DMS 273 treated with DMSO at 0.1 percent for 48 hours (cell line): ENCODE measurements at regions not wholly inside any gene's neighbourhood (a gene's known extent, or its start where the extent isn't known, plus 50 kb on each side); places are given as distances from the start of the nearest gene placed in this dataset.

Experiments
- DNase-seq: peaks from one replicate; lab custom pipeline; 2025; lab: John Stamatoyannopoulos, UW

- DNase-seq: no peak
These were observed 496.5 kb upstream of the B3GAT1 start for GRCh38 chr11:134908583-134908982.

- DNase-seq: no peak
These were observed 495.6 kb upstream of the B3GAT1 start for GRCh38 chr11:134907636-134908035.

- DNase-seq: no peak
These were observed 494.4 kb upstream of the B3GAT1 start for GRCh38 chr11:134906356-134906955.

- no peak for DNase-seq
These were observed 493.9 kb upstream of the B3GAT1 start for GRCh38 chr11:134905928-134906327.

- DNase-seq: no peak
These were observed 493.5 kb upstream of the B3GAT1 start for GRCh38 chr11:134905517-134905916.

- no peak for DNase-seq
These were observed 492.2 kb upstream of the B3GAT1 start for GRCh38 chr11:134904103-134904790.

GRCh38 chr11:134901955-134902918 is 490.2 kb upstream of the B3GAT1 start:
- no peak for DNase-seq

- DNase-seq: no peak
These were observed 489.5 kb upstream of the B3GAT1 start for GRCh38 chr11:134901542-134901941.

- DNase-seq: no peak
These were observed 482.0 kb upstream of the B3GAT1 start for GRCh38 chr11:134893810-134894685.

- no peak for DNase-seq
These were observed 478.4 kb upstream of the B3GAT1 start for GRCh38 chr11:134890446-134890845.

- DNase-seq: no peak
These were observed 477.8 kb upstream of the B3GAT1 start for GRCh38 chr11:134889832-134890231.

- DNase-seq: no peak
These were observed 476.8 kb upstream of the B3GAT1 start for GRCh38 chr11:134888821-134889220.

GRCh38 chr11:134887896-134888295 is 475.9 kb upstream of the B3GAT1 start:
- DNase-seq: no peak

GRCh38 chr11:134883484-134883883 is 471.4 kb upstream of the B3GAT1 start:
- DNase-seq: no peak

- DNase-seq: no peak
These were observed 470.7 kb upstream of the B3GAT1 start for GRCh38 chr11:134882671-134883297.

- no peak for DNase-seq
These were observed 470.1 kb upstream of the B3GAT1 start for GRCh38 chr11:134882141-134882540.

GRCh38 chr11:134880788-134881187 is 468.7 kb upstream of the B3GAT1 start:
- DNase-seq: no peak

- DNase-seq: no peak
These were observed 467.9 kb upstream of the B3GAT1 start for GRCh38 chr11:134879931-134880330.

- DNase-seq: no peak
These were observed 467.3 kb upstream of the B3GAT1 start for GRCh38 chr11:134879341-134879740.

GRCh38 chr11:134878785-134879184 is 466.7 kb upstream of the B3GAT1 start:
- DNase-seq: no peak

- DNase-seq: no peak
These were observed 464.2 kb upstream of the B3GAT1 start for GRCh38 chr11:134876226-134876625.
